Stimulated activated CD4-positive, alpha-beta T cell treated with anti-CD3 and anti-CD28 coated beads, Interleukin-15, amount 100 ng/mL, for 24 hours (primary cell): ENCODE measurements at regions not wholly inside any gene's neighbourhood (a gene's known extent, or its start where the extent isn't known, plus 50 kb on each side); places are given as distances from the start of the nearest gene placed in this dataset.

ENCODE experiments used
- DNase-seq: peaks from one replicate; pipeline ENCODE4 v3.0.0-alpha.2; 2020

DNA sequence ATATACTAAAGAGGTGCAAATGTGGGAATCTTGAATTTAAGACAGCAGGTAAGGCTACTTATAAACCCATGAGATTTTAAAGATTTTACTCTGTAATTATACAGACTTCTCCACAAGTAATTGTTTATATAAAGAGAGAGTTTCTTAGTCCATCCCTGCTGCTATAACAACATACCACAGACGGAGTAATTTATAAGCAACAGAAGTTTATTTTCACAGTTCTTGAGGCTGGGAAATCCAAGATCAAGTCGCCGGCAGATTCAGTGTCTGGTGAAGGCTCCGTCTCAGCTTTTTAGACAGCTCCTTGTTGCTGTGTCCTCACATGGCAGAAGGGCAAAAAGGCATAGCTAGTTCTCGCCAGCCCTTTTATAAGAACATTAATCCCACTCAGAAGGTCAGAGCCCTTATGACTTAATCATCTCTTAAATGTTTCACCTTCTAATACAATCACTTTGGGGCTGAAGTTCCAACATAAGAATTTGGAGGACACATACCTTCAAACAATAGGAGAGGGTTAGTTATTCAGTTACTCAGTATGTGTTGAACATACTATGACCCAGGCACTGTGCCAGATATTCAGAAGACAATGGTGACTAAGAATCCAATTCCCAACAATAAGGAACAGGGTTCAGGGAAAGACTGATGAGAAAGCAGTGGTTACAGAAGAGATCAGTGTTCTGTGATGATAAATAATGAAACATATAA lies 466.0 kb downstream of the RIT2 start:
- no peak for DNase-seq

DNA sequence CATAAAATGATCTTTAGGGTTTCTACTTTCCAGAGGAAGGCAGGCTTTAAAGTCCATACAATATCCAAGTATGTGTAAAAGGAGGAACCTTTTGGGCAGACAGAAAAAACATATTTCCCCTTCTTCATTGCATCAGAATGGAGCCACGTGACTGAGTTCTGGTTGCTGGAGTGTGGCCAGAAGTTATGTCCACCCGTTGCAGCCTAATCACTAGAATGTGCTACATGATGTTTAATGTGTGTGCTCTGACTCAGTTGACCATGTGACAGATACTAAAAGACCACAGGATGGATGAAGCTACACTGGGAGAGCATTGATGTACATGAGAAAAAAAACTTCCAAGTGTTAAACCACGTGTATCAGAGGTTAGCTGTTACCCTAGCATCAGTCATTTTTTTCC lies 460.9 kb downstream of the RIT2 start:
- DNase-seq: no peak

DNA sequence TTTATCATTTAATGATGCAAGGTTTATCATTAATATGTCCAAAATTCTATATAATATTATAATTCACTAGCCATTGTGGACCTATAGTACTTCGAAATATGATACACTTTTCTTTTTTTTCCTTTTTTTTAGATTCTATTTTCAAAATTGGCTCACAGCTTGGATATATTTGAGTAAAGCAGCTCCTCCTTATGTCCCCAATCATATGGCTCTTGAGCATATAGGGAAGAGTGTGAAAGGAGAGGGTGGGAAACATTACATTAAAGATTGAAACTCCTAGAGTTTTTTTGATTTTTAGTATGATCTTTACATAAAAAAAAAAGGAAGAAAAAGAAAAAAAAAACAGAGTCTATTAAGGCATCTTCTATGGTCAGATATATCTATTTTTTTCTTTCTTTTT lies 457.9 kb downstream of the RIT2 start:
- DNase-seq: no peak

DNA sequence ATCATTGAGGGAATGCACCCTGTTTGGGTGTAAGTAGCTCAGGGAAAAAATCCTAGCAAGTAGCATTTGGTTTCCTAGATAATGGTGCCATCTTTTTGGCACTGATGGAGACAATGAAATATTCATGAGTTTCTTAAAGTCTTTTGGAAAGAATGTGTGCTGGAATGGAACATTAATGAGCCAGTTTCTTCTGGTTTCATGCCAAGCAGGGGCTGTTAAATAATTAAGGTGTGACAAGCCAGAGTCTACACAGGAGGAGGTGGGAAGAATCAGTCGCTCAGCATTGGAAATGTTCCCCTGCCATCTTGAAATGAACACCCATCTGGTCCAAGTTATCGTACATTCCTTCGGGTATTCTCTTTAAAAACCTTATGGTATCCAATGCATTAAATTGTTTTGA lies 457.3 kb downstream of the RIT2 start:
- no peak for DNase-seq

DNA sequence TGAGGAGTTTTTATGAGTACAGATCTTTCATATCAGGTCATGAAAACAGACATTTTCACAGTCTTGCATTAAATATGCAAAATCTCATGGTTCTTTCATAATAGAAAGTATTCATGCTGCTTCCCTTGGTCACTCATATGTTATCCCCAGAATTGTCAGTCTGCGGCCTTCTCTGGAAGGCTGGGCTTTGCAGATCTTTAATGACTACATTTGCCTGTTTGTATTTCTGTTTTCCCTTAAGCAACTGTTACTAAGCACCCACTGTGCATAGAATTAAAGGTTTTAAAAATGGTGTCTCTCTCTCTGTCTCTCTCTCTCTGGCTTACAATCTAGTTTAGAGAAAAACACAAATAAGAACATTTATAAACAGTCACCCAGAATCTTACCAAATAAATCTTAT lies 456.3 kb downstream of the RIT2 start:
- DNase-seq: no peak

DNA sequence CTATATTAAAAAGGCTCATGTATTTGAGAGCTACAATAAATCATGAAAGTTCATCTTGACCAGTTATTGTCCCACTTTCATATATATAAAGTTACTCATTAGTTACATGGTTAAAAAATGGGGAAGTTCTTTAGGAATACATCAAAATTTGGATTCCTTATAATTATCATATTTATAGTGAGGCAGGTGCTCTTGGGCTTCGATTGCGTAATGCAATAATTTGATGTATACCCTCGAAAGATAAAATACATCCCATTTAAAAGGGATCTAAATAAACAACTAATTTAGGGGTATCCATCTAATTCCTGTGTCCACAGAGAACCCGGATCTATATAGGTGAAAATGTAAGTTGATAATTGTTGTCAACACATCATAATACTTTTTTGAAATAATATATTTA lies 444.6 kb downstream of the RIT2 start:
- DNase-seq: no peak

DNA sequence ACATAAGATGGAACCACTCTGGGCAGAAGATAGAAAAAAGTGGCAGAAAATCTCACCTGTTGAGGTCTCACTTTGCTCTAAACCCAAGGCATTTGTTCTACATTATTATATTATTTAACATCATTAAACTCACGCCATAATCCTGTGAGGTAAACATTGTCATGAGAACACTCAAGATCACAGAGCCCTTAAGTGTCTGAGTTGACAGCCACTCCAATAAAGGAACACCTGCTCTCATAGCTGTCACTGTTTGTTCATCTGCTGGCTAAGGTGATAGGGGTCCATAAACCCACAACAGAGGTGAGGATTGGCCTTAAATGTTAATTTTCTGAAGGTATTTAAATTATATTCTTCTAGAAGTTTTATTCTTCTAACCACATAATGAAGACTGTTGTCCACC lies 439.7 kb downstream of the RIT2 start:
- no peak for DNase-seq

DNA sequence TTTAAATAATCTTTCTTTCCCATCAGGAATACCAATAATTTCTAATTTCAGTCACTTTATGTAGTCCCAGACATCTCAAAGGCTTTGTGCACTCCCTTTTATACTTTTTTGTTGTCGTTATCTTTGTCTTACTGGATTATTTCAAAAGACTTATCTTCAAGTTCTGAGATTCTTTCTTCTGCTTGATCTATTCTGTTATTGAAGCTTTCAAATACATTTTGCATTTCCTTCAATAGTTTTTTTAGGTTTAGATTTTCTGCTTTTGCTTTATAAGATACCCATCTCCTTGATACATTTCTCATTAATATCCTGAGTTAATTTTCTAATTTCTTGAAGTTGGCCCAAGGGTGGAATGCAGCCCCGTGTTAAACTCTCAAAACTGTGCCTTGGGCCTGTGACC lies 432.4 kb downstream of the RIT2 start:
- no peak for DNase-seq

DNA sequence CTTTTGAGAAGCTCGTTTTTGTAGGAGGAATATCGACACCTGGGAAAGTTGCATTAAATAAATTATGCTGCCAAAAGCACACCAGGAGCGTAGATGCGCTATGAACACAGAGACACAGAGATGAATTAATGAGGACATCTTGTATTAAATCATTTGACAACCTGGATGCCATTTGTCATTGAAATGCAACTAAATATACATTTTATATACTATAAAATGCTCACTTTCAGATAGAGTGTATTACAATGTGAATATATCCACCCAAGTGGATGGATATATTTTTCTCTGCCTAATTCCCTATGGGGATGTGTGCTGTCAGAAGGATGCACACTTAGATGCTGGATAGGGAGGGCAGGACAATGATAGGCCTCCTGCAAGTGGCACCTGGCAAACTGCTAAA lies 426.2 kb downstream of the RIT2 start:
- DNase-seq: no peak
